ENCODE measurements at regions not wholly inside any gene's neighbourhood (a gene's known extent, or its start where the extent isn't known, plus 50 kb on each side); places are given as distances from the start of the nearest gene placed in this dataset.

GRCh38 chr7:119522698-119523097 is 750.3 kb upstream of the KCND2 start:
- TF ChIP-seq CTCF (IDR thresholded peaks at IDR 0.05; ENCODE audit: borderline replicate concordance, extremely low read depth, low read length, poor library complexity, severe bottlenecking) (no peak), EZH2 (IDR thresholded peaks at IDR 0.05; ENCODE audit: borderline replicate concordance, low read depth, low read length, severe bottlenecking) (no peak)

Data from DND-41 (cell line).